SK-N-MC (cell line): ENCODE measurements at regions not wholly inside any gene's neighbourhood (a gene's known extent, or its start where the extent isn't known, plus 50 kb on each side); places are given as distances from the start of the nearest gene placed in this dataset.

Source experiments
- DNase-seq: peaks from one replicate; pipeline ENCODE4 v3.0.0-alpha.2; 2011; ENCODE audit warnings: low read depth, low spot score
- H3K27ac ChIP-seq: fragments of 200-600 bp; sonication (generic); 2 replicates; pipeline ENCODE4 v1.5.1; 2016; ENCODE audit warnings: mixed run types
- H3K36me3 ChIP-seq: fragments of 200-600 bp; sonication (generic); 2 replicates; pipeline ENCODE4 v1.6.1; 2017; ENCODE audit warnings: antibody characterized with exemption, low read length, mixed read lengths; ENCODE audit not compliant: insufficient read depth
- H3K4me3 ChIP-seq: fragments of 200-600 bp; sonication (generic); 2 replicates; pipeline ENCODE4 v1.5.1; 2016
- H3K9ac ChIP-seq: fragments of 200-600 bp; sonication (generic); 2 replicates; pipeline ENCODE4 v1.8.0; 2017; ENCODE audit warnings: mixed run types, mixed read lengths; ENCODE audit not compliant: insufficient read length
- H3K9me3 ChIP-seq: fragments of 200-600 bp; sonication (generic); 2 replicates; pipeline ENCODE4 v1.6.1; 2017; ENCODE audit warnings: low read depth, mild to moderate bottlenecking, antibody characterized with exemption, low read length, moderate library complexity, mixed read lengths
- EZH2 ChIP-seq: fragments of 200-600 bp; sonication (generic); IDR thresholded peaks from one replicate; pipeline ENCODE4 v1.6.1; 2017; ENCODE audit warnings: antibody characterized with exemption
- FOXP2 ChIP-seq: optimal IDR thresholded peaks from 2 replicates; pipeline ENCODE3; 2011; ENCODE audit warnings: mild to moderate bottlenecking, moderate library complexity; ENCODE audit not compliant: insufficient read depth; ENCODE audit errors: extremely low read length, control extremely low read depth
- POLR2AphosphoS5 ChIP-seq: IDR thresholded peaks from 2 replicates; pipeline ENCODE4 v1.6.1; 2012; ENCODE audit warnings: mild to moderate bottlenecking, low read depth, low read length, borderline replicate concordance

DNA sequence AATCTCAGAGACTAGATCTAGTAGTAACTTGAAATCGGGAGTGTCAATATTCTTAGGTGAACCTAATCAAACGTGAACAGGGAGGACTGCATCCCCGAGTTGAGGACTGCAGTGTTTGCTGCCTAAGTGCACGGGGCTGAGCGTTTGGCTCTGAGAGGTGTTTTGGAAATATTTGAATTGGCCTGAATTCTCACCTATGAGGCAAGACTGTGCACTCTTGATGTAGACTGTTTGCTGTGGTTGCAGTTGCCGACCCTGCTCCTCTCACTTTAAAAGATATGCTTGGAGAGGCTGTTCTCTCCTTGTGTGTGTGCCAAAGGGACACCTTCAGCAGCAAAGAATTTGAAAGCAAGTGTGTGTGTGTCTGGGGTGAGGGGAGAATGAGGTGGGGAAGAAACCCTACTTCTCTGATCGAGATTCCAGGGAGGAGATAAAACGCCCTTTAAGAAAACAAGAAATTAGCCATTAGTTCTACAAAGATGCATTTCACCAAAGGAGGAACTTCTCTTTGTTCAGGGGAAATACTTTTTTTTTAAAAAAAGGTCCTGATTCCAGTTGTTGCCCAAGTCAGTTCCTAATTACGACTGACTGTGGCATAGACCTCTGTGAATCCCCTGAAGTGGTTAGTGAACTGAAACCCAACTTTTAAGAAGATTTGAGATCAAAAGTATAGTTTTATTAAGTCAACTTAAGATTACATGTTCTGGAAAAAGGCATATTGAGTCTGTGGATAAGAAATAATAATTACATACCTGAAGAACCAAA, 106.6 kb downstream of the DYRK2 start:
- no peak for DNase-seq
- Histone ChIP-seq H3K27ac (no peak overlapping the region), H3K36me3 (no peaks in the 10 kb centered on the region), H3K4me3 (no peak overlapping the region), H3K9ac (no peak overlapping the region), H3K9me3 (no peaks in the 10 kb centered on the region)
- TF ChIP-seq POLR2AphosphoS5 (no peak), EZH2 (no peak), FOXP2 (no peak)

DNA sequence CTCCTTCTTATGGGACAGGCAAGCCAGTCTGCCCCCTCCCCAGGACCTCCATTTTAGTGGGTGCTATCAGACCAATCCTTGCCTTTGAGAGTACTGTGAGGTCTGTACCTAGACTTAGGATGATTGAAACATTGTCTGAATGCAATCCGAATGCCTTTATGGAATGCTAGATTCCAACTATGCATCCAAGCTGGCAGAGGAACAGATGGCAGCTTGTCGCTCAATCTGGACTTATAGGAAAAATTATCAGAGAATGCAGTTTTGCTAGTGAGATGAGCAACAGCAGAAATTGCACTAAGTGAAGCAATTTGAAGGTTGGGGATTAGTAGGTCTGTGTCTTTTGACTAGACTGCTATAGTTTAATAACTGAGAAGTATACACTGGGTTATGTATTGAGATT, 109.1 kb downstream of the DYRK2 start:
- Histone ChIP-seq H3K36me3 (no peaks in the 10 kb centered on the region), H3K9ac (no peak overlapping the region), H3K4me3 (no peak overlapping the region), H3K9me3 (no peaks in the 10 kb centered on the region), H3K27ac (no peak overlapping the region)
- DNase-seq, result no peak
- TF ChIP-seq FOXP2 (no peak), POLR2AphosphoS5 (no peak), EZH2 (no peak)

DNA sequence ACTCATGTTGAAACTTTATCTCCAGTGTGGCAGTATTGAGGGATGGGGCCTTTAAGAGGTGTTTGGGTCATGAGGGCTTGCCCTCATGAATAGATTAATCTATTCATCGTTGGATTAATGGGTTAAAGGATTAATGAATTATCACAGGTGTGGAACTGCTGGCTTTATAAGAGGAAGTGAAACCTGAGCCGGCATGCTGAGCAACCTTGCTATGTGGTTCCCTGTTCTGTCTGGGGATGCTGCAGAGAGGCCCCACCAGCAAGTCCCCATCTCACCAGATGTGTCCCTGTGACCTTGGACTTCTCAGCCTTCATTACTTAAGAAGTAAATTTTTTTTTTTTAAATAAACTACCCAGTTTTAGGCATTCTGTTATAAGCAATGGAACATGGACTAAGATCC, 109.6 kb downstream of the DYRK2 start:
- Histone ChIP-seq H3K9ac (no peak overlapping the region), H3K27ac (no peak overlapping the region), H3K9me3 (no peaks in the 10 kb centered on the region), H3K36me3 (no peaks in the 10 kb centered on the region), H3K4me3 (no peak overlapping the region)
- DNase-seq, result no peak
- TF ChIP-seq POLR2AphosphoS5, result no peak

DNA sequence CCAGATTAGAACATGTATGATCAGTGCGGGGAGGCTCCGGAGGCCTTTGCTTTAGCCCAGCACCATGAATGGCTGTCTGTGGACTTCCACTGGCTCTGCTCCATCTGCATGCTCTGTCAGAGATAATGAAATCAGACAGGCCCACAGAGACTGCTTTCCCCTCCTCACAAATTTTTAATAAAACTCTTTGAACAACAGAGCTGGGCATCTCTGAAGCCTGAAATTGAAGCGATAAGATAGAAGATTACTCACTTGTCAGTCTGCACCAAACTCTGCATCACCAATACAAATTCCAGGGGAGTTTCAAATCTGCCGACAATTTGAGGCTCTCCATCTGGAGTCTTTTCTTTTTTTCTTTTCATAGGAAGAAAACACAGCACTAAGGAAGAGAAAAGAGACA, 110.0 kb downstream of the DYRK2 start:
- Histone ChIP-seq H3K36me3 (no peaks in the 10 kb centered on the region), H3K4me3 (no peak overlapping the region), H3K9me3 (no peaks in the 10 kb centered on the region), H3K27ac (no peak overlapping the region), H3K9ac (no peak overlapping the region)
- TF ChIP-seq POLR2AphosphoS5 (no peak), EZH2 (no peak), FOXP2 (no peak)
- no peak for DNase-seq

DNA sequence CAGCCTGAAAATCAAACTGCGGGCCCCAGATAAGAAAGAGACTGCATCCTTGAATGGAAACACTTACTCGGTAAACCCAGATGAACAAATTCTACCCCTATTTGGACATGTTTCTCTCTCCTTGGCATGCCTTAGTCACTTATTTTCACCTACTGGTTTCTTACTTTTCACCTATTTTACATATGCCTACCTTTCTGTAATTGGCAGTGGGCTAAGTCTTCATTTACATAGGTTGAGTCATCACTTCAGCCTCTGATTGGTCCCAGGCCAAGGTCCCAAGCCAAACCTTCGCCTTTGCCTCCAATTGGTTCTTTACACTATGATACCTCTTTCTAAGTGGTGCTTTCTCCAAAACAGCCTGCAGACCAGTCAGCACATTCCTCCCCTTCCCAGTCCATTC, 111.3 kb downstream of the DYRK2 start:
- H3K27ac ChIP-seq, result no peak overlapping the region
- H3K9ac ChIP-seq, result no peak overlapping the region
- H3K4me3 ChIP-seq, result no peak overlapping the region
- H3K36me3 ChIP-seq, result no peaks in the 10 kb centered on the region
- DNase-seq, result no peak
- H3K9me3 ChIP-seq, result no peaks in the 10 kb centered on the region
- TF ChIP-seq POLR2AphosphoS5, result no peak
- no peak for TF ChIP-seq EZH2
- no peak for TF ChIP-seq FOXP2

DNA sequence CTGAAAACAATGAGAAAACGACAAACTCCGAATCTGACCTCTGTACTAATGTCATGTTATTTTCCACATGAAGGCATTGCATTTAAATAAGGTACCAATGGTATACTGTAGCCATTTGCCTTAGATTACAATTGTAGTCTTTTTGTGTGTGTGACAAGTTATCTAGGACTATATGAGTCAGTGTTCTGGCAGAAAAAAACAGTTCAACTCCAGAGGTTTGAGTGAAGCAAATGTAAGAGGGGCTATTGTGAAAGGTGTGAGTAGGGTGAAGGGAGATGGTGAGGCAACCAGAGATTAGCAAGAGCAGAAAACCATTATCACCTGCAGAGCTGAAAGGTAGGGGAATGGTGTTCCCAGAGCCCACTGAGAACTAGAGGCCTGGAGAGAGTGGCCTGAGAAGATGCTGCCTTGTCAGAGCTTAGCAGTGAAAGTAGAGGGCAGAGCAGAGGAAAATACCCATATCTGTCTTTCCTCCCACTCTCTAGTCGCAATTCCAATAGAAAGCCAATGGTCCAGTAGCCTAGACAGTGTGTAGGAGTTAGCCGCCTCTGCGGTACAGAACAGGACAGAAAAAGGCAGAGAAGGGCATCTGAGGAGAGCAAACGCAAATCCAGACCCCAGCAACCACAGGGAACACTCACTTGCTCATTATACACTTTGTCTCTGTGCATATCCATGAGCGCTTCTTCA, 112.2 kb downstream of the DYRK2 start:
- H3K36me3 ChIP-seq, result no peaks in the 10 kb centered on the region
- TF ChIP-seq EZH2 (no peak), POLR2AphosphoS5 (no peak), FOXP2 (no peak)
- no peak overlapping the region for H3K4me3 ChIP-seq
- H3K27ac ChIP-seq, result no peak overlapping the region
- DNase-seq, result no peak
- H3K9me3 ChIP-seq, result no peaks in the 10 kb centered on the region
- no peak overlapping the region for H3K9ac ChIP-seq

DNA sequence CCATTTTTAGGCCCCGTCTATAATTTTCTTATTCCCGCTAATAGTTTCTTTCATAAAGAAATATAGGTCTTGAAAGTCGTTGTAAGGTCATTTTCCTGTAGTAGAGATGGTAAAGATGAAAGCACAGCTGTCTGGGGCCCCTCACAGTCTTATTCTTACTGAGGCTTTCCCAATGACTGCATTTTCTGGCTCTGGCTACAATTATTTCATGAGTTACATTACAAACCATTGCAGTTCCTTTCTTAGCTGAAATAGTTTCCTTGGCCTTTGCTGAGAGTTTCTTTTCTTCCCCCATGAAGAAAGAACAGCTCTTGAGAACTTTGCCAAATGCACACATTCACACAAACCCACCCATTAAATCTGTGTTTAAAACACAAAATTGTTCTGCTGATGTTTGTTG, 113.0 kb downstream of the DYRK2 start:
- no peak for TF ChIP-seq POLR2AphosphoS5
- TF ChIP-seq FOXP2, result no peak
- no peak for TF ChIP-seq EZH2
- no peak overlapping the region for H3K4me3 ChIP-seq
- no peak overlapping the region for H3K9ac ChIP-seq
- H3K27ac ChIP-seq, result no peak overlapping the region
- no peaks in the 10 kb centered on the region for H3K9me3 ChIP-seq
- H3K36me3 ChIP-seq, result no peaks in the 10 kb centered on the region
- DNase-seq, result no peak

DNA sequence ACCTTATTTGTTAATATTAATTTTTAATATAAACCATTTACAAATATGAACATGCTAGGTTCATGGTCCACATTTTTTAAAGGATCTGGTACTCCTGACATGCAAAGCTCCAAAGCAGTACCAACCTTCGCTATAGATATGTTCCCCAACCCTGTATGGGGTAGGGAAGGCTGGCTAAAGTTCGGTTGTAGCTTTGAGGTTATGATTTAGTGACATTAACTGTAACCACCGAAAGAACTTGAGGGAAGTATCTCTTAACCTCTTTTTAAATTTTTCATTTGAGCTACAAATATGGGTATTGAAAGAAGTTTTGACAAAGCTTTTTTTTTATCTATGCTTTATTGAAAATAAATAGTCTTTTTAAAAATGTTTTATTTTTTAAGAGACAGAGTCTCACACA, 115.5 kb downstream of the DYRK2 start:
- DNase-seq, result no peak
- Histone ChIP-seq H3K9me3 (no peaks in the 10 kb centered on the region), H3K4me3 (no peak overlapping the region), H3K9ac (no peak overlapping the region), H3K36me3 (no peaks in the 10 kb centered on the region), H3K27ac (no peak overlapping the region)
- TF ChIP-seq EZH2, result no peak
- no peak for TF ChIP-seq FOXP2
- TF ChIP-seq POLR2AphosphoS5, result no peak
